Thyroid gland (tissue), 4 donors: ENCODE measurements at regions not wholly inside any gene's neighbourhood (a gene's known extent, or its start where the extent isn't known, plus 50 kb on each side); places are given as distances from the start of the nearest gene placed in this dataset.

ENCODE experiments used
- CTCF ChIP-seq, 6 experiments: fragments of 200-600 bp in 3 of 6; fragments of 450-650 bp in 3 of 6; sonication (generic) in 3 of 6; IDR thresholded peaks; one replicate each; pipeline ENCODE4 v1.5.1; 2016 to 2019; ENCODE audit warnings: antibody characterized with exemption in 6 of 6, mild to moderate bottlenecking in 2 of 6, inconsistent platforms in 1 of 6, moderate library complexity in 1 of 6
- POLR2A ChIP-seq, 2 donors: fragments of 450-650 bp; IDR thresholded peaks; one replicate each; pipeline ENCODE4 v1.6.1; 2017; ENCODE audit warnings: antibody characterized with exemption in 2 of 2, mild to moderate bottlenecking in 2 of 2, moderate library complexity in 1 of 2

GRCh38 chr18:44343570-44343969, 337.1 kb upstream of the SETBP1 start:
- TF ChIP-seq POLR2A (IDR thresholded peaks at IDR 0.05) (no peak), CTCF (IDR thresholded peaks at IDR 0.05) (no peak)
